GM18909 (cell line): ENCODE measurements at regions not wholly inside any gene's neighbourhood (a gene's known extent, or its start where the extent isn't known, plus 50 kb on each side); places are given as distances from the start of the nearest gene placed in this dataset.
"Not testable (repeated sequence)": the region's sequence is repeated elsewhere in the genome, so short reads cannot be mapped to it uniquely, and the experiment has no call there.

ENCODE experiments used
- ATAC-seq: cut with Tn5 transposase; IDR thresholded peaks from one replicate; pipeline ENCODE4 v1.9.1; 2021; ENCODE audit warnings: mild to moderate bottlenecking; ENCODE audit not compliant: unreplicated experiment, poor library complexity

- no peak for ATAC-seq
These were observed 112.9 kb upstream of the ADTRP start for GRCh38 chr6:11891547-11891946.

GRCh38 chr6:11890849-11891248 lies 112.2 kb upstream of the ADTRP start:
- no peak for ATAC-seq

- ATAC-seq, result no peak
These were observed 111.6 kb upstream of the ADTRP start for GRCh38 chr6:11890209-11890608.

- ATAC-seq, result no peak
These were observed 111.0 kb upstream of the ADTRP start for GRCh38 chr6:11889572-11889971.

- ATAC-seq, result no peak
These were observed 110.1 kb upstream of the ADTRP start for GRCh38 chr6:11888727-11889126.

- no peak for ATAC-seq
These were observed 106.6 kb upstream of the ADTRP start for GRCh38 chr6:11885159-11885558.

- ATAC-seq, result not testable (repeated sequence)
These were observed 104.9 kb upstream of the ADTRP start for GRCh38 chr6:11883471-11883870.

- ATAC-seq, result not testable (repeated sequence)
These were observed 101.6 kb upstream of the ADTRP start for GRCh38 chr6:11880156-11880555.

GRCh38 chr6:11878735-11879134 lies 100.1 kb upstream of the ADTRP start:
- ATAC-seq, result no peak

- no peak for ATAC-seq
These were observed 99.4 kb upstream of the ADTRP start for GRCh38 chr6:11878029-11878428.

- ATAC-seq, result peak; percentile 77
These were observed 98.4 kb upstream of the ADTRP start for GRCh38 chr6:11876934-11877433.

GRCh38 chr6:11875325-11876109 lies 96.9 kb upstream of the ADTRP start:
- ATAC-seq, result no peak

GRCh38 chr6:11869672-11870340 lies 91.2 kb upstream of the ADTRP start:
- no peak for ATAC-seq

GRCh38 chr6:11868392-11868791 lies 89.8 kb upstream of the ADTRP start:
- no peak for ATAC-seq

- ATAC-seq, result no peak
These were observed 87.2 kb upstream of the ADTRP start for GRCh38 chr6:11865680-11866300.

GRCh38 chr6:11858439-11858838 lies 79.8 kb upstream of the ADTRP start:
- no peak for ATAC-seq

GRCh38 chr6:11855743-11856142 lies 77.1 kb upstream of the ADTRP start:
- ATAC-seq, result no peak

- no peak for ATAC-seq
These were observed 76.0 kb upstream of the ADTRP start for GRCh38 chr6:11854408-11855165.

- ATAC-seq, result no peak
These were observed 75.2 kb upstream of the ADTRP start for GRCh38 chr6:11853678-11854407.
